ENCODE measurements at regions not wholly inside any gene's neighbourhood (a gene's known extent, or its start where the extent isn't known, plus 50 kb on each side); places are given as distances from the start of the nearest gene placed in this dataset.
"Not testable (repeated sequence)": the region's sequence is repeated elsewhere in the genome, so short reads cannot be mapped to it uniquely, and the experiment has no call there.

- intact Hi-C loops (cut with micrococcal nuclease): no loop called here
- DNase-seq: no peak
- Mint-ChIP-seq H3K9me3 (peaks cover 3% of the 10 kb centered on the region), H3K36me3 (ENCODE audit: low read depth) (no peaks in the 10 kb centered on the region), H3K4me1 (no peaks in the 10 kb centered on the region), H3K27me3 (no peaks in the 10 kb centered on the region), H3K4me3 (no peak overlapping the region), H3K27ac (no peak overlapping the region)
- no peak for TF ChIP-seq CTCF (IDR thresholded peaks at IDR 0.05)
- no peak for ATAC-seq (ENCODE audit: low read depth)
- ChIA-PET CTCF (no interaction called here), POLR2A (no interaction called here)
These were observed 549.5 kb upstream of the GNPDA2 start for GRCh38 chr4:45275862-45276261.

- H3K4me3 Mint-ChIP-seq; H3K36me3 Mint-ChIP-seq (ENCODE audit: low read depth); intact Hi-C loops (cut with micrococcal nuclease); H3K27me3 Mint-ChIP-seq; H3K9me3 Mint-ChIP-seq; H3K4me1 Mint-ChIP-seq; ATAC-seq (ENCODE audit: low read depth); POLR2A ChIA-PET; H3K27ac Mint-ChIP-seq; DNase-seq; CTCF ChIA-PET: not testable (repeated sequence)
These were observed 521.8 kb upstream of the GNPDA2 start for GRCh38 chr4:45248106-45248505.

- H3K4me3 Mint-ChIP-seq: no peak overlapping the region
- no peaks in the 10 kb centered on the region for H3K36me3 Mint-ChIP-seq (ENCODE audit: low read depth)
- TF ChIP-seq CTCF (IDR thresholded peaks at IDR 0.05): no peak
- ChIA-PET CTCF (no interaction called here), POLR2A (no interaction called here)
- no peaks in the 10 kb centered on the region for H3K27me3 Mint-ChIP-seq
- DNase-seq (no peak), ATAC-seq (ENCODE audit: low read depth) (no peak)
- no peak overlapping the region for H3K27ac Mint-ChIP-seq
- H3K9me3 Mint-ChIP-seq: peaks cover 4% of the 10 kb centered on the region
- H3K4me1 Mint-ChIP-seq: no peaks in the 10 kb centered on the region
- intact Hi-C loops (cut with micrococcal nuclease): no loop called here
These were observed 515.6 kb upstream of the GNPDA2 start for GRCh38 chr4:45241976-45242375.

- ChIA-PET CTCF (no interaction called here), POLR2A (no interaction called here)
- H3K9me3 Mint-ChIP-seq: peaks cover 6% of the 10 kb centered on the region
- no peak for ATAC-seq (ENCODE audit: low read depth)
- H3K36me3 Mint-ChIP-seq (ENCODE audit: low read depth): no peaks in the 10 kb centered on the region
- H3K27me3 Mint-ChIP-seq: no peaks in the 10 kb centered on the region
- no peaks in the 10 kb centered on the region for H3K4me1 Mint-ChIP-seq
- H3K4me3 Mint-ChIP-seq: no peak overlapping the region
- no peak for TF ChIP-seq CTCF (IDR thresholded peaks at IDR 0.05)
- intact Hi-C loops (cut with micrococcal nuclease): no loop called here
- H3K27ac Mint-ChIP-seq: no peak overlapping the region
- no peak for DNase-seq
These were observed 502.9 kb upstream of the GNPDA2 start for GRCh38 chr4:45229206-45229605.

GRCh38 chr4:45215976-45216542 is 489.7 kb upstream of the GNPDA2 start:
- H3K4me1 Mint-ChIP-seq: no peaks in the 10 kb centered on the region
- intact Hi-C loops (cut with micrococcal nuclease): no loop called here
- DNase-seq (no peak), ATAC-seq (ENCODE audit: low read depth) (no peak)
- H3K27me3 Mint-ChIP-seq: no peaks in the 10 kb centered on the region
- H3K4me3 Mint-ChIP-seq: no peak overlapping the region
- no peaks in the 10 kb centered on the region for H3K9me3 Mint-ChIP-seq
- POLR2A ChIA-PET: no interaction called here
- no peaks in the 10 kb centered on the region for H3K36me3 Mint-ChIP-seq (ENCODE audit: low read depth)
- CTCF ChIA-PET: no interaction called here
- TF ChIP-seq CTCF (IDR thresholded peaks at IDR 0.05): no peak
- H3K27ac Mint-ChIP-seq: no peak overlapping the region

- CTCF ChIA-PET; H3K4me1 Mint-ChIP-seq; H3K27me3 Mint-ChIP-seq; ATAC-seq (ENCODE audit: low read depth); POLR2A ChIA-PET; H3K36me3 Mint-ChIP-seq (ENCODE audit: low read depth); H3K27ac Mint-ChIP-seq; H3K9me3 Mint-ChIP-seq; intact Hi-C loops (cut with micrococcal nuclease); H3K4me3 Mint-ChIP-seq; DNase-seq: not testable (repeated sequence)
These were observed 482.1 kb upstream of the GNPDA2 start for GRCh38 chr4:45208476-45208875.

GRCh38 chr4:45207864-45208331 is 481.5 kb upstream of the GNPDA2 start:
- H3K27ac Mint-ChIP-seq; H3K9me3 Mint-ChIP-seq; POLR2A ChIA-PET; H3K4me1 Mint-ChIP-seq; CTCF ChIA-PET; intact Hi-C loops (cut with micrococcal nuclease); H3K36me3 Mint-ChIP-seq (ENCODE audit: low read depth); H3K4me3 Mint-ChIP-seq; DNase-seq; ATAC-seq (ENCODE audit: low read depth); H3K27me3 Mint-ChIP-seq: not testable (repeated sequence)

- H3K9me3 Mint-ChIP-seq; intact Hi-C loops (cut with micrococcal nuclease); CTCF ChIA-PET; H3K4me3 Mint-ChIP-seq; H3K27me3 Mint-ChIP-seq; H3K36me3 Mint-ChIP-seq (ENCODE audit: low read depth); ATAC-seq (ENCODE audit: low read depth); POLR2A ChIA-PET; H3K4me1 Mint-ChIP-seq; DNase-seq; H3K27ac Mint-ChIP-seq: not testable (repeated sequence)
These were observed 481.0 kb upstream of the GNPDA2 start for GRCh38 chr4:45207241-45207863.
